Skeletal muscle tissue (tissue), 3 donors: ENCODE measurements at regions not wholly inside any gene's neighbourhood (a gene's known extent, or its start where the extent isn't known, plus 50 kb on each side); places are given as distances from the start of the nearest gene placed in this dataset.

Experiments
- H3K27ac ChIP-seq: one replicate; pipeline ENCODE4 v1.7.0; 2013; ENCODE audit warnings: mild to moderate bottlenecking, low read depth, low read length, inconsistent platforms
- H3K27me3 ChIP-seq, 3 donors: one replicate each; pipeline ENCODE4 v1.7.0; 2013; ENCODE audit warnings: low read length in 3 of 3; ENCODE audit not compliant: control insufficient read depth in 3 of 3, insufficient read depth in 3 of 3
- H3K36me3 ChIP-seq, 3 donors: one replicate each; pipeline ENCODE4 v1.7.0; 2013; ENCODE audit warnings: low read length in 3 of 3; ENCODE audit not compliant: control insufficient read depth in 3 of 3, insufficient read depth in 3 of 3
- H3K4me1 ChIP-seq, 3 donors: one replicate each; pipeline ENCODE4 v1.7.0; 2013; ENCODE audit warnings: low read length in 3 of 3, mild to moderate bottlenecking in 3 of 3; ENCODE audit not compliant: control insufficient read depth in 3 of 3, insufficient read depth in 3 of 3
- H3K4me3 ChIP-seq, 3 donors: one replicate each; pipeline ENCODE4 v1.7.0; 2013; ENCODE audit warnings: low read length in 3 of 3
- H3K9ac ChIP-seq, 3 donors: one replicate each; pipeline ENCODE4 v1.7.0; 2013; ENCODE audit warnings: low read length in 3 of 3, mild to moderate bottlenecking in 3 of 3, moderate library complexity in 2 of 3, low read depth in 1 of 3
- H3K9me3 ChIP-seq, 3 donors: one replicate each; pipeline ENCODE4 v1.7.0; 2013; ENCODE audit warnings: low read length in 3 of 3; ENCODE audit not compliant: control insufficient read depth in 3 of 3
- donor health status: Osteomylitis.

DNA sequence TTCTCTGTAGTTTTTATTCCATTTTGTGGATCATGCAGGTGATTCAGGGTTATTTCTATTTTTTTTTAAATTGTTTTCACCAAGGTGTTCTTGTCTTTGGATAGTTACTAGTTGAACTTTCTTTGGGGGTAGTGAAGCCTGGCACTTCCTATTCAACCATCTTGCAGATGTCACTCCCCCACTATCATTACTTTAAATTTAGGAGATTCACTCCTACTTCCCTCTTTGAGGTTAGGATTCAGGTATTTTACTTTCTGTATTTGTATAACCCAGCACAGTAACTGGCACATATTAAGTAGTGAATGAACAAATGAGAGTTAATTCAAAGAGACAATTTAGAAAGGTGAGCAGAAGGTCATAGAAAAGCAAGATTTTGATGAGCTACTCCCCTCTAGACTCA is 255.6 kb downstream of the ATP23 start:
- Histone ChIP-seq H3K9ac (no peak overlapping the region), H3K4me1 (no peaks in the 10 kb centered on the region), H3K9me3 (peaks cover 0 to 6% (median 0%) of the 10 kb centered on the region in 3 donors), H3K36me3 (no peaks in the 10 kb centered on the region), H3K27me3 (no peaks in the 10 kb centered on the region), H3K4me3 (no peak overlapping the region), H3K27ac (no peak overlapping the region)

GRCh38 chr12:58202933-58203718 is 261.8 kb downstream of the ATP23 start:
- no peak overlapping the region for H3K9ac ChIP-seq
- no peaks in the 10 kb centered on the region for H3K27me3 ChIP-seq
- no peak overlapping the region for H3K27ac ChIP-seq
- H3K36me3 ChIP-seq = no peaks in the 10 kb centered on the region
- no peaks in the 10 kb centered on the region for H3K9me3 ChIP-seq
- no peaks in the 10 kb centered on the region for H3K4me1 ChIP-seq
- no peak overlapping the region for H3K4me3 ChIP-seq

DNA sequence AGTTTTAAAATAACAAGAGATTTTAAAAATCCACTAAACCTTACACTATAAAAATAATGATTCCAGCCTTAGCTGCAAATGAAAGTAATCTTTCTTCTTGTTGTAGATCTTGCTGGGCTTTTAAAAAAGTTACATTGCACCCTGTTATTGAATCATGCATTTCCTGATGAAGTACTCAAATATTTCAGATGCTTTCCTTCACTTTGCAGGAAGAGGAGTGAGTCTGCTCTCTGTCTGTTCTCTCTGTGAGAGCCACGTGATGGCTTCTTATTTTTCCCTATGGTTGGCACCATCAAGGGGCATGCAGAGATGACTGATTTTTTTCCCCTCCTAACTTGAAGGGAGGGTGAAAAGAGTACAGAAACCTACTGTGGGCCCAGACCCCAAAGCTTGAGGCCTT is 262.7 kb downstream of the ATP23 start:
- Histone ChIP-seq H3K27me3 (no peaks in the 10 kb centered on the region), H3K36me3 (no peaks in the 10 kb centered on the region), H3K9ac (no peak overlapping the region), H3K9me3 (no peaks in the 10 kb centered on the region), H3K4me1 (peaks cover 0 to 6% (median 3%) of the 10 kb centered on the region in 3 donors), H3K4me3 (no peak overlapping the region), H3K27ac (no peak overlapping the region)

DNA sequence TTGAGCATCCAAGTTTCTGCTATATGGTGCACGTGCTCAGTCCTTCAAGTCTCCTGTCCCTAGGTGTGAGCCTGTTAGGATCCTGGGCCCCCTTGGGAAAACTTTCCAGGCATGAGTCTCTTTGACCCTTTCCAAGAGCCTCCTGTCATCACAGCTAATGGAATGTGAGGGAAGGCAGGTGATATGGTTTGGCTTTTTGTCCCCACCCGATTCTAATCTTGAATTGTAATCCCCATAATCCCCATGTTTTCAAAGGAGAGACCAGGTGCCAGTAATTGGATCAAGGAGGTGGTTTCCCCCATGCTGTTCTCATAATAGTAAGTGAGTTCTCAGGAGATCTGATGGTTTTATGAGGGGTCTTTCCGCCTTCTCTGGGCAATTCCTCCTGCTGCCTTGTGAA is 265.5 kb downstream of the ATP23 start:
- no peaks in the 10 kb centered on the region for H3K27me3 ChIP-seq
- no peak overlapping the region for H3K9ac ChIP-seq
- H3K36me3 ChIP-seq = no peaks in the 10 kb centered on the region
- no peaks in the 10 kb centered on the region for H3K9me3 ChIP-seq
- H3K4me3 ChIP-seq = no peak overlapping the region
- no peak overlapping the region for H3K27ac ChIP-seq
- H3K4me1 ChIP-seq = peaks cover 0 to 6% (median 3%) of the 10 kb centered on the region in 3 donors

DNA sequence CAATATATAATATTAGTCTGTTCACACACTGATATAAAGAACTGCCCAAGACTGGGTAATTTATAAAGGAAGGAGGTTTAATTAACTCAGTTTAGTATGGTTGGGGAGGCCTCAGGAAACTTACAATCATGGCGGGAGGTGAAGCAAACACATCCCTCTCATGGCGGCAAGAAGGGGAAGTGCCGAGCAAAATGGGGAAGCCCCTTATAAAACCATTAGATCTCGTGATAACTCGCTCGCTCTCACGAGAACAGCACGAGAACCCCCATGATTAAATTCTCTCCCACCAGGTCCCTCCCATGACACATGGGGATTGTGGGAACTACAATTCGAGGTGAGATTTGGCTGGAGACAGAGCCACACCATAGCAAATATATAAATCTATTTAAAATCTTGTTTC is 269.8 kb downstream of the ATP23 start:
- Histone ChIP-seq H3K4me3 (no peak overlapping the region), H3K27ac (no peak overlapping the region), H3K27me3 (no peaks in the 10 kb centered on the region), H3K4me1 (peaks cover 0 to 6% (median 3%) of the 10 kb centered on the region in 3 donors), H3K9me3 (no peaks in the 10 kb centered on the region), H3K36me3 (no peaks in the 10 kb centered on the region), H3K9ac (no peak overlapping the region)

DNA sequence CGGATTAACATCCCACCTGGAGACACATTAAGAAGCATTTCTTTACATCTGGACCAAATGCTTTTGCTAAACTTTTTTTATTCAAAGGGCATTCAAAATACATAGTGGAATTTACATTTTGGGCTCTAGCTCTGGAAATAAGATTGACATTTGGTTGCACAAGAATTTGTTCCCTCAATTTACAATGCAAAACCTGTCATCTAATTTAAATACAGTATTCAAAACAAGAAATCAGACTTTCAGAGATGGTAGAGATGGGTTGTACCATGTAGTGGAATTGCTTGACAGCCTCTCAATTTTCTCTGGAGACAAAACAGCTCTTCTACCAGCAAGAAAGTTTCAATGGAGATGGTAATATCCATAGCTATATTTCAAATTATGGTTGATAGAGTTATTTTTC is 275.8 kb downstream of the ATP23 start:
- H3K4me1 ChIP-seq = no peaks in the 10 kb centered on the region
- H3K36me3 ChIP-seq = no peaks in the 10 kb centered on the region
- no peak overlapping the region for H3K27ac ChIP-seq
- H3K9me3 ChIP-seq = no peaks in the 10 kb centered on the region
- H3K27me3 ChIP-seq = no peaks in the 10 kb centered on the region
- no peak overlapping the region for H3K4me3 ChIP-seq
- no peak overlapping the region for H3K9ac ChIP-seq

GRCh38 chr12:58224536-58225105 is 283.3 kb downstream of the ATP23 start:
- H3K27me3 ChIP-seq = no peaks in the 10 kb centered on the region
- H3K27ac ChIP-seq = no peak overlapping the region
- no peaks in the 10 kb centered on the region for H3K36me3 ChIP-seq
- peaks cover 0 to 4% (median 3%) of the 10 kb centered on the region in 3 donors for H3K4me1 ChIP-seq
- H3K9me3 ChIP-seq = no peaks in the 10 kb centered on the region
- no peak overlapping the region for H3K9ac ChIP-seq
- no peak overlapping the region for H3K4me3 ChIP-seq

DNA sequence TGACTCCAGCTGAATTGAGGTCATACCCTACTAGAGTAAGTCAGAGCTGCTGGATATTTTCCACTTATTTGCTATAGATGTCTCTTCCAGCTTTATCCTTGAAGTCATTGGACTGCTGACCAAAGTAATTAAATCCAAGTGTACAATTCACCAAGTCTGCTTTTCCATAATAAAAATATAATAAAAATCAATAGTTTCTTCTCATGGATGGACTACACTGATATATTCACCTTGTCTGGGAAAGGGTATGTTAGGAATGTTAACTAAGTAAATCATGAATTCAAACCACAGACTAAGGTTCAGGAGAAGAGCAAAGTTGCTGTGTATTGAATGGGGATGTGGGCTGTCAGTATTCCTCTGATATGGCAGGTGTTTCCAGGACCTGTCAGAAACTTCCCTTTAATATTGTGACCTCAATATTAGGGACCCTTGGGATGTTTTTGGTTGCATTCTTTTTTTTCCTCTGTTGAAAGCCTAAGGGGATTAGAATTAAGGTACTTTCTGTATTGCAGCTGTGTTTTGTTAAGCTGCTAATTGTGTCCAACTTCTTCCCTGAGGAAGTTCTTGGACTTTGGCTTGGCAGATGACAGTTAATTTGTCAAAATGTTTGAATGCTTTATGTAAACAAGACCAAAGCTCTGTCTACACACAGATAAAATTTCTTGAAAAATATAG is 284.0 kb downstream of the ATP23 start:
- H3K36me3 ChIP-seq = no peaks in the 10 kb centered on the region
- no peaks in the 10 kb centered on the region for H3K27me3 ChIP-seq
- H3K27ac ChIP-seq = no peak overlapping the region
- H3K9ac ChIP-seq = no peak overlapping the region
- H3K9me3 ChIP-seq = no peaks in the 10 kb centered on the region
- peaks cover 0 to 4% (median 3%) of the 10 kb centered on the region in 3 donors for H3K4me1 ChIP-seq
- H3K4me3 ChIP-seq = no peak overlapping the region

DNA sequence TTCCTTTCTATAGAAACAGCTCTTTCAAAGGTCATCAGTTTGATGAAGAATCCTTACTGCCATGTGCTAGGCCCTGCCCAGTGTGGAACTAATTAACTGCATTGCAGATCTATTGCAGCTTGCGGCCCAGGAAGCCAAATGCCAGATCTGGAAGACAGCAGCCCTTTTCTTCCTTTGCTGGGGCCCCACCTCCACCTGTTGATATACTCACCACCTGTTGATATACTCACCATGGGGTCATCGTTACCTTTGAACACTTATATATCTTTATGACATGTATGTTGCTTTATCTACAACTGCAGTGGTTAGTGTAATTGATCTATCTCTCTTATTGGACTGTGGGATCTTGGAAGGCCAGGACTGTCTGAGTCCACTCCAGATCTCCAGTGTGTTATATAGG is 292.5 kb downstream of the ATP23 start:
- Histone ChIP-seq H3K4me3 (no peak overlapping the region), H3K4me1 (peaks cover 0 to 15% (median 0%) of the 10 kb centered on the region in 3 donors), H3K27ac (no peak overlapping the region), H3K27me3 (no peaks in the 10 kb centered on the region), H3K9ac (no peak overlapping the region), H3K9me3 (no peaks in the 10 kb centered on the region), H3K36me3 (no peaks in the 10 kb centered on the region)

GRCh38 chr12:58238411-58238810 is 297.0 kb downstream of the ATP23 start:
- Histone ChIP-seq H3K4me1 (peaks cover 0 to 6% (median 0%) of the 10 kb centered on the region in 3 donors), H3K9ac (no peak overlapping the region), H3K36me3 (no peaks in the 10 kb centered on the region), H3K27me3 (no peaks in the 10 kb centered on the region), H3K27ac (no peak overlapping the region), H3K4me3 (no peak overlapping the region), H3K9me3 (no peaks in the 10 kb centered on the region)
